WI38 (cell line): ENCODE measurements at regions not wholly inside any gene's neighbourhood (a gene's known extent, or its start where the extent isn't known, plus 50 kb on each side); places are given as distances from the start of the nearest gene placed in this dataset.

Experiments used
- H3K4me3 ChIP-seq: 2 replicates; pipeline ENCODE4 v1.5.1; 2011; ENCODE audit warnings: low read depth, mild to moderate bottlenecking, control low read depth, low read length
- TF ChIP-seq, protein P1 (sequence below): IDR thresholded peaks from 2 replicates; pipeline ENCODE4 v1.5.1; 2012; ENCODE audit warnings: low read depth, mild to moderate bottlenecking, control low read depth, low read length

GRCh38 chr2:198385326-198385725 lies 580.9 kb downstream of the PLCL1 start:
- TF ChIP-seq, protein P1, sequence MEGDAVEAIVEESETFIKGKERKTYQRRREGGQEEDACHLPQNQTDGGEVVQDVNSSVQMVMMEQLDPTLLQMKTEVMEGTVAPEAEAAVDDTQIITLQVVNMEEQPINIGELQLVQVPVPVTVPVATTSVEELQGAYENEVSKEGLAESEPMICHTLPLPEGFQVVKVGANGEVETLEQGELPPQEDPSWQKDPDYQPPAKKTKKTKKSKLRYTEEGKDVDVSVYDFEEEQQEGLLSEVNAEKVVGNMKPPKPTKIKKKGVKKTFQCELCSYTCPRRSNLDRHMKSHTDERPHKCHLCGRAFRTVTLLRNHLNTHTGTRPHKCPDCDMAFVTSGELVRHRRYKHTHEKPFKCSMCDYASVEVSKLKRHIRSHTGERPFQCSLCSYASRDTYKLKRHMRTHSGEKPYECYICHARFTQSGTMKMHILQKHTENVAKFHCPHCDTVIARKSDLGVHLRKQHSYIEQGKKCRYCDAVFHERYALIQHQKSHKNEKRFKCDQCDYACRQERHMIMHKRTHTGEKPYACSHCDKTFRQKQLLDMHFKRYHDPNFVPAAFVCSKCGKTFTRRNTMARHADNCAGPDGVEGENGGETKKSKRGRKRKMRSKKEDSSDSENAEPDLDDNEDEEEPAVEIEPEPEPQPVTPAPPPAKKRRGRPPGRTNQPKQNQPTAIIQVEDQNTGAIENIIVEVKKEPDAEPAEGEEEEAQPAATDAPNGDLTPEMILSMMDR: no peak
- no peak overlapping the region for H3K4me3 ChIP-seq

DNA sequence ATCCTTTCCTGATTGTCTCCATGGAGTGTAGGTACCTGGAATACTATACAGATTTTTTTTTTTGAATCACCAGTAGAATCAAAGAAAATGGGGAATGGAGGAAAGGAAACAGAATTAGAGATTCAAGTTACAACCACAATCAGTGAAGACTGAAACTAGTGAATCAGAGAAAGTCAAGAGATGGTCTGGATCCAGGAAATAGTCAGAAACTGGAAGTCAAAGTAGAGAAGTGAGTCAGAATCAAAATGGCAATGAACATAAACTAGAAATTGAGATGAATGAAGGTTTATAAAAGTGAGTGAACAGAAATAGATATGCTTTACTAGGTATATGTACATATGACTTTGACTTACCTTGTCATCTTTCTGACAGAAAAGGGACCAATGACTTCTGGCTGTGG lies 579.0 kb downstream of the PLCL1 start:
- TF ChIP-seq, protein P1: no peak
- no peak overlapping the region for H3K4me3 ChIP-seq

DNA sequence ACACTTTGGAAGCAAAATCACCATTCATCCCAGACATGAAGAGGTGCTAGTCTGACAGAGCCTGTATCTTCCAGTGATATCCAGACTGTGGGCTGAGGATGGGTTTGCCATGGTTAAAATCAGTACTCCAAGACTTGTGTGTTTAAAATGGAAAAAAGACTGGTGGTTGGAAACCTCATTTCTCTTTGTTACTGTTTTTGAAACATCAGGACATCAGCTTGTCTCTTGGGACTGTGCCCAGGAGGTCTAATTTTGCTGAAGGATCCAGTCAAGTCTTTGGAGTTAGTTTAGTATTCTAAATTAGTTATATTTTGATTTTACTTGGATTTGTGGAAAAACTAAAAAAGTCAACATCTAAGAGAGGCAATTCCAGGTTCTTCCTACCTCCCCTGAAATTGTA lies 578.4 kb downstream of the PLCL1 start:
- TF ChIP-seq, protein P1: no peak

DNA sequence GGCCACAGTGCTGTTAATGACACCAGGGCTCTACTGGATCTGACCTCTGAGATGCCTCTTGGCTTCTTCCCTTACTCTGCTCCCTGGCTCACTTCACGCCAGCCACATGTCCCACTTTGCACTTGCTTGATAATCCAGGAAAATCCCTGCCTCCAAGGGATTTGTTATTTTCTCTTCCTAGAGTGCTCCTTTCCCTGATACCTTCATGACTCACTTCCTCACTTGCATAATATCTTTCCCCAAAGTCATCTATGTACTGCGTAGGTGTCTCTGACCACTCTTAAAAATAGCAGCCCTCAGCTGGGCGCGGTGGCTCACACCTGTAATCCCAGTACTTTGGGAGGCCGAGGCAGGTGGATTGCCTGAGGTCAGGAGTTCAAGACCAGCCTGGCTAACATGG lies 572.3 kb downstream of the PLCL1 start:
- no peak overlapping the region for H3K4me3 ChIP-seq
- TF ChIP-seq, protein P1: no peak

More for the DNA sequence above, 578.4 kb downstream of the PLCL1 start:
- H3K4me3 ChIP-seq: no peak overlapping the region

GRCh38 chr2:198375083-198375410 lies 570.7 kb downstream of the PLCL1 start:
- TF ChIP-seq, protein P1: no peak
- H3K4me3 ChIP-seq: no peak overlapping the region

- H3K4me3 ChIP-seq: no peak overlapping the region
- TF ChIP-seq, protein P1: 0 out of 2 replicates have a peak, but pooled peaks have one; percentile 13
These were observed 570.1 kb downstream of the PLCL1 start for GRCh38 chr2:198374375-198375082.

GRCh38 chr2:198371921-198372543 lies 567.6 kb downstream of the PLCL1 start:
- no peak overlapping the region for H3K4me3 ChIP-seq
- TF ChIP-seq, protein P1: no peak
